Esophagus squamous epithelium (tissue), 5 donors: ENCODE measurements at regions not wholly inside any gene's neighbourhood (a gene's known extent, or its start where the extent isn't known, plus 50 kb on each side); places are given as distances from the start of the nearest gene placed in this dataset.

ENCODE experiments used
- DNase-seq: peaks from one replicate; lab custom pipeline; 2025; lab: John Stamatoyannopoulos, UW
- H3K27ac ChIP-seq, 4 donors: fragments of 200-600 bp; sonication (generic); one replicate each; pipeline ENCODE4 v1.5.1; 2016 to 2019; ENCODE audit warnings: mild to moderate bottlenecking in 1 of 4
- H3K27me3 ChIP-seq, 4 donors: fragments of 200-600 bp; sonication (generic); 1 replicate in 3 of 4; 2 replicates in 1 of 4; pipeline versions ENCODE4 v1.5.1 to v1.6.0; 2017 to 2021; ENCODE audit warnings: antibody characterized with exemption in 1 of 4
- H3K36me3 ChIP-seq, 3 donors: fragments of 200-600 bp; sonication (generic); one replicate each; pipeline ENCODE4 v1.5.1; 2016 to 2019
- H3K4me1 ChIP-seq, 3 donors: fragments of 200-600 bp; sonication (generic); one replicate each; pipeline ENCODE4 v1.5.1; 2017 to 2019
- H3K4me3 ChIP-seq, 4 donors: fragments of 200-600 bp; sonication (generic); 1 replicate in 3 of 4; 2 replicates in 1 of 4; pipeline ENCODE4 v1.5.1; 2016 to 2019; ENCODE audit warnings: mild to moderate bottlenecking in 2 of 4, moderate library complexity in 1 of 4
- H3K9me3 ChIP-seq, 3 donors: fragments of 200-600 bp; sonication (generic); one replicate each; pipeline ENCODE4 v1.5.1; 2016 to 2019
- CTCF ChIP-seq, 6 experiments: fragments of 450-650 bp in 4 of 6; fragments of 200-600 bp in 2 of 6; sonication (generic) in 2 of 6; IDR thresholded peaks; one replicate each; pipeline ENCODE4 v1.5.1; 2016 to 2019; ENCODE audit warnings: antibody characterized with exemption in 6 of 6, mild to moderate bottlenecking in 4 of 6, moderate library complexity in 4 of 6
- POLR2A ChIP-seq, 4 donors: fragments of 450-650 bp; IDR thresholded peaks; one replicate each; pipeline ENCODE4 v1.6.1; 2017; ENCODE audit warnings: antibody characterized with exemption in 4 of 4, mild to moderate bottlenecking in 4 of 4, moderate library complexity in 3 of 4
- WGBS, 2 donors: methylation state at CpG; one replicate each; pipeline ENCODE4 v1.1.5; 2018; 5-methylcytosine and 5-hydroxymethylcytosine counted together
- intact Hi-C: fragments of 100-400 bp; cut with DNase I; formaldehyde crosslinking; loops from one replicate; pipeline ENCODE4 v1.15.0; 2022
- donor health status: DM: yes; HTN: yes; CAD: no.

- no peaks in the 10 kb centered on the region for H3K27me3 ChIP-seq
- intact Hi-C loops: no loop called here
Measured at GRCh38 chr3:176078906-176079305, 1118.4 kb downstream of the TBL1XR1 start.

GRCh38 chr3:176075491-176075890 lies 1121.8 kb downstream of the TBL1XR1 start:
- no peak overlapping the region for H3K4me3 ChIP-seq
- TF ChIP-seq POLR2A (IDR thresholded peaks at IDR 0.05): no peak
- H3K27me3 ChIP-seq: no peaks in the 10 kb centered on the region
- no peaks in the 10 kb centered on the region for H3K4me1 ChIP-seq
- intact Hi-C loops: no loop called here
- DNase-seq: no peak
- no peaks in the 10 kb centered on the region for H3K9me3 ChIP-seq
- no peaks in the 10 kb centered on the region for H3K36me3 ChIP-seq
- no peak overlapping the region for H3K27ac ChIP-seq
- 31 to 47% methylated on average over 1 of the region's 1 CpG for WGBS, 2 donors

More at GRCh38 chr3:176078906-176079305, 1118.4 kb downstream of the TBL1XR1 start:
- TF ChIP-seq CTCF (IDR thresholded peaks at IDR 0.05) (no peak), POLR2A (IDR thresholded peaks at IDR 0.05) (no peak)
- no peak for DNase-seq
- H3K4me3 ChIP-seq: no peak overlapping the region
- 76 to 77% methylated on average over 1 of the region's 1 CpG for WGBS, 2 donors
- H3K36me3 ChIP-seq: no peaks in the 10 kb centered on the region
- no peaks in the 10 kb centered on the region for H3K9me3 ChIP-seq
- no peaks in the 10 kb centered on the region for H3K4me1 ChIP-seq
- H3K27ac ChIP-seq: no peak overlapping the region

- intact Hi-C loops: no loop called here
- Histone ChIP-seq H3K36me3 (no peaks in the 10 kb centered on the region), H3K4me3 (no peak overlapping the region), H3K27me3 (no peaks in the 10 kb centered on the region), H3K27ac (no peak overlapping the region), H3K4me1 (no peaks in the 10 kb centered on the region), H3K9me3 (no peaks in the 10 kb centered on the region)
- no peak for TF ChIP-seq POLR2A (IDR thresholded peaks at IDR 0.05)
- no peak for TF ChIP-seq CTCF (IDR thresholded peaks at IDR 0.05)
- DNase-seq: no peak
Measured at GRCh38 chr3:176075046-176075445, 1122.2 kb downstream of the TBL1XR1 start.

- H3K36me3 ChIP-seq: no peaks in the 10 kb centered on the region
- no peak for TF ChIP-seq CTCF (IDR thresholded peaks at IDR 0.05)
- no peak for TF ChIP-seq POLR2A (IDR thresholded peaks at IDR 0.05)
- H3K27me3 ChIP-seq: no peaks in the 10 kb centered on the region
- H3K9me3 ChIP-seq: no peaks in the 10 kb centered on the region
- WGBS, 2 donors: 53 to 77% methylated on average over 2 of the region's 2 CpGs
- no peaks in the 10 kb centered on the region for H3K4me1 ChIP-seq
- intact Hi-C loops: no loop called here
- no peak for DNase-seq
- no peak overlapping the region for H3K27ac ChIP-seq
- H3K4me3 ChIP-seq: no peak overlapping the region
Measured at GRCh38 chr3:176074096-176074495, 1123.2 kb downstream of the TBL1XR1 start.

- Histone ChIP-seq H3K9me3 (no peaks in the 10 kb centered on the region), H3K27ac (no peak overlapping the region), H3K27me3 (no peaks in the 10 kb centered on the region), H3K4me3 (no peak overlapping the region), H3K36me3 (no peaks in the 10 kb centered on the region), H3K4me1 (no peaks in the 10 kb centered on the region)
- 54 to 85% methylated on average over 2 of the region's 2 CpGs for WGBS, 2 donors
- intact Hi-C loops: no loop called here
- DNase-seq: no peak
- TF ChIP-seq CTCF (IDR thresholded peaks at IDR 0.05) (no peak), POLR2A (IDR thresholded peaks at IDR 0.05) (no peak)
Measured at GRCh38 chr3:176071943-176072342, 1125.3 kb downstream of the TBL1XR1 start.

- TF ChIP-seq CTCF (IDR thresholded peaks at IDR 0.05) (no peak), POLR2A (IDR thresholded peaks at IDR 0.05) (no peak)
- H3K27ac ChIP-seq: no peak overlapping the region
- no peak for DNase-seq
- H3K4me1 ChIP-seq: no peaks in the 10 kb centered on the region
- no peaks in the 10 kb centered on the region for H3K27me3 ChIP-seq
- H3K36me3 ChIP-seq: no peaks in the 10 kb centered on the region
- 70 to 100% methylated on average over 1 to 6 of the region's 6 CpGs for WGBS, 2 donors
- no peaks in the 10 kb centered on the region for H3K9me3 ChIP-seq
- H3K4me3 ChIP-seq: no peak overlapping the region
- intact Hi-C loops: no loop called here
Measured at GRCh38 chr3:176068750-176069149, 1128.5 kb downstream of the TBL1XR1 start.
